Loucy (cell line): ENCODE measurements at regions not wholly inside any gene's neighbourhood (a gene's known extent, or its start where the extent isn't known, plus 50 kb on each side); places are given as distances from the start of the nearest gene placed in this dataset.

Experiments used
- CTCF ChIP-seq: fragments of 200-600 bp; sonication (generic); conservative IDR thresholded peaks from 2 replicates; pipeline ENCODE4 v1.5.1; 2014; ENCODE audit warnings: mild to moderate bottlenecking, antibody characterized with exemption, low read length
- EZH2phosphoT487 ChIP-seq: fragments of 200-600 bp; IDR thresholded peaks from 2 replicates; pipeline ENCODE4 v1.6.1; 2018; ENCODE audit warnings: antibody characterized with exemption, mild to moderate bottlenecking, moderate library complexity, borderline replicate concordance

- no peak for TF ChIP-seq CTCF
- no peak for TF ChIP-seq EZH2phosphoT487
Measured at GRCh38 chr16:7804635-7805195, 472.1 kb downstream of the RBFOX1 start.
